Skeletal muscle cell (primary cell): ENCODE measurements at regions not wholly inside any gene's neighbourhood (a gene's known extent, or its start where the extent isn't known, plus 50 kb on each side); places are given as distances from the start of the nearest gene placed in this dataset.

Experiments used
- DNase-seq: peaks from one replicate; pipeline ENCODE4 v3.0.0-alpha.2; 2010; ENCODE audit warnings: low read depth
- H3K4me3 ChIP-seq: 2 replicates; pipeline ENCODE4 v1.5.1; 2011; ENCODE audit warnings: low read depth, mild to moderate bottlenecking, control low read depth, low read length, moderate library complexity

- no peak overlapping the region for H3K4me3 ChIP-seq
- no peak for DNase-seq
These were observed 342.1 kb downstream of the MATN1 start for GRCh38 chr1:30381266-30381665.

GRCh38 chr1:30380625-30380984 lies 342.8 kb downstream of the MATN1 start:
- DNase-seq, result no peak
- H3K4me3 ChIP-seq, result no peak overlapping the region

- peak; percentile 17 for DNase-seq
These were observed 343.4 kb downstream of the MATN1 start for GRCh38 chr1:30379684-30380624.

GRCh38 chr1:30378991-30379581 lies 344.3 kb downstream of the MATN1 start:
- no peak overlapping the region for H3K4me3 ChIP-seq
- peak; percentile 59 for DNase-seq

More at GRCh38 chr1:30379684-30380624, 343.4 kb downstream of the MATN1 start:
- H3K4me3 ChIP-seq, result no peak overlapping the region

- H3K4me3 ChIP-seq, result no peak overlapping the region
- DNase-seq, result no peak
These were observed 345.3 kb downstream of the MATN1 start for GRCh38 chr1:30378003-30378596.

- DNase-seq, result no peak
- no peak overlapping the region for H3K4me3 ChIP-seq
These were observed 346.0 kb downstream of the MATN1 start for GRCh38 chr1:30377230-30378002.

- DNase-seq, result no peak
- H3K4me3 ChIP-seq, result no peak overlapping the region
These were observed 347.2 kb downstream of the MATN1 start for GRCh38 chr1:30376054-30376697.

GRCh38 chr1:30375156-30375555 lies 348.2 kb downstream of the MATN1 start:
- no peak for DNase-seq
- no peak overlapping the region for H3K4me3 ChIP-seq

- H3K4me3 ChIP-seq, result no peak overlapping the region
- DNase-seq, result no peak
These were observed 348.9 kb downstream of the MATN1 start for GRCh38 chr1:30374400-30375070.

- no peak for DNase-seq
- no peak overlapping the region for H3K4me3 ChIP-seq
These were observed 349.6 kb downstream of the MATN1 start for GRCh38 chr1:30373471-30374399.

GRCh38 chr1:30372792-30373433 lies 350.5 kb downstream of the MATN1 start:
- H3K4me3 ChIP-seq, result no peak overlapping the region
- no peak for DNase-seq

- H3K4me3 ChIP-seq, result no peak overlapping the region
- DNase-seq, result no peak
These were observed 351.2 kb downstream of the MATN1 start for GRCh38 chr1:30371888-30372791.

GRCh38 chr1:30371179-30371788 lies 352.1 kb downstream of the MATN1 start:
- no peak for DNase-seq
- H3K4me3 ChIP-seq, result no peak overlapping the region

GRCh38 chr1:30368651-30369240 lies 354.6 kb downstream of the MATN1 start:
- no peak for DNase-seq
- no peak overlapping the region for H3K4me3 ChIP-seq

- no peak for DNase-seq
- H3K4me3 ChIP-seq, result no peak overlapping the region
These were observed 356.5 kb downstream of the MATN1 start for GRCh38 chr1:30366911-30367310.

- no peak overlapping the region for H3K4me3 ChIP-seq
- DNase-seq, result no peak
These were observed 357.2 kb downstream of the MATN1 start for GRCh38 chr1:30366199-30366598.
